DMS 273 (cell line): ENCODE measurements at regions not wholly inside any gene's neighbourhood (a gene's known extent, or its start where the extent isn't known, plus 50 kb on each side); places are given as distances from the start of the nearest gene placed in this dataset.
A peak's percentile ranks its signal among the peaks of the same experiment; 100 is the strongest.
"Not testable (repeated sequence)": the region's sequence is repeated elsewhere in the genome, so short reads cannot be mapped to it uniquely, and the experiment has no call there.

ENCODE experiments used
- DNase-seq: peaks from one replicate; lab custom pipeline; 2025; ENCODE audit not compliant: unreplicated experiment; lab: John Stamatoyannopoulos, UW

DNA sequence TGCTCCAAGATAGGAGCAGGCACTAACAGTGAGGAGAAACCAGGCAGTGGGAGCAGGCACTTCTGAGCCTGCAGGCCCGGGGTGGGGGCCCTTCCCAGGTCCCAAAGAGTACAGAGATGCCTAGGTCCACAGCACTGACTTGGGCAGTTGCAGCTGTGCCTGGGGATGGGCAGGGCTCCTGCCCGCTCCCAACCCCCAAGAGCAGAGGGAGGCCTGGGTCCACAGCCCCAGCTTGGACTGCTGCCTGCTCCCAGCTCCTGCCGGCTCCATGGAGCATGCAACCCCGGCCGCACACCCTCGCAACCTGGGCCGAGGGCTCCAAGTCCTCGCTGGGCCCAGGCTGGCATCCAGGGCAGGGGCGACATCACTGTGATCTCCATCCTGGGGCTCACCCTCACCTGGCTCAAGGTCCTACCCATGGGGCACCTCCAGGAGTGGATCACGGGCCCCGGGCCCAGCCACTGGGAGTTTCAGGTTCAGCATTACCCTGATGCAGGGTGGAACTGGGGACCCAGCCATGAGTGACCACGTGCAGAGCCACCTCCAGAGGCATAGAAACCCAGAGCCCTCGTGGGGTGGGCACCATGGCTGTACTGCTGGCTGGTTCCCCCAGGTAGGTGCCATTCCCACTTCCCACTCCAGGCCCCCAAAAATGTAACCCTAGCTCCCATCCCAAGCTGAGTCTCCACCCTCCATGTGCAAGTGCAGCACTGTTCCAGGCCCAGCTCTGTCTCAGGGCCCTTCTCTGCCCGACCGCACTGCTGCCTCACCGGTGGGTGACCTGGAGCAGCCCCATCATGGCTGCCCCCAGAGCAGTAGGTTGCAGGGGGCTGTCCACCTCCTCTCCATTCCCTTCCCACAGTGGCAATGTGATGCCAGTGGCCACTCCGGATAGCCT is 325.6 kb downstream of the NR4A2 start:
- DNase-seq: no peak

- DNase-seq: peak; percentile 12
These were observed 326.4 kb downstream of the NR4A2 start for GRCh38 chr2:156005999-156006712.

- no peak for DNase-seq
These were observed 327.0 kb downstream of the NR4A2 start for GRCh38 chr2:156005531-156005930.

DNA sequence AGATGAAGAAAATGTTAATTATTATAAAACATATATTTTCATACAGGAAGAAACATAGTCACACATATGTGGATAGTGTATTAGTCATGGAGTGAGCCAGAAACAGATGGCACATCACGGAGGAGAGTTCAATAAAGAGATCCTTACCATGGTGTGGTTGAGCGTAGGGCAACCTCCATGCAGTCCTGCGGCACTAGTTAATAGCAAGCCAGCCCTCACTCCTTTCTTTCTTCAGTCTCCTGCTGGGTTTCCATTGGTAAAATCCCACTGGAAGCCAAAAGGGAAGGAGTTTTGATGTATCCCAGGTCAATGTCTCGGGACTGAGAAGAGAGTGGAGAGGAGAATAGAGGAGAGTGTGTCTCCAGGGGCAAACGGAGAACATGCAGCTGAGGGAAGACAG is 328.1 kb downstream of the NR4A2 start:
- DNase-seq: no peak

DNA sequence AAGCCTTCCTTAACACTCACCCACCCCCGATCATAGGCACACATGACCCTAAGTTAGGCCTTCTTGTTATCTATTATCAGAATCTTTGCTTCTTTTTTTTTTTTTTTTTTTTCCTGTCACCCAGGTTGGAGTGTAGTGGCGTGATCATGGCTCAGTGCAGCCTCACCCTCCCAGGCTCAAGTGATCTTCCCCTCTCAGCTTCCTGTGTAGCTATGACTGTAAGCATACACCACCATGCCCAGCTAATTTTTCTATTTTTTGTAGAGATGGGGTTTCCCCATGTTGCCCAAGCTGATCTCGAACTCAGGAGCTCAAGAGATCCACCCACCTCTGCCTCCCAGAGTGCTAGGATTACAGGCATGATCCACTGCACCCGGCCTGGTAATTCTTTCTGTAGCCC is 328.7 kb downstream of the NR4A2 start:
- no peak for DNase-seq

DNA sequence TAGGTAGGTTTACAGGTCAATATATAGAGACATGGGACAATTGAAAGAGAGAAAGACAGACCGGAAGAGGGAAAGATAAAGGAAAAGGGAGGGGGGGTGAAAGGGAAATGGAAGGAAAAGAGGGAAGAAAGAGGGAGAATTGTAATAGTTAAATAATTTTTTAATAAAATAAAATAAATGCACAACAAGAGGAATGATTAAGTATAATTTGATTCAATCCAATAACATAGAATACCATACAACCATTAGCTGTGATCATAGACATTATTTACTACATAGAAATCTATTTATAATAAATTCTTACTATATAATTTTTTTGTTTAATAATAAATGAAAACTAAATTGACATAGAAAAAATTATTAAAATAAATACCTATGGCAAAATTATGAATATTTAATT is 330.7 kb downstream of the NR4A2 start:
- no peak for DNase-seq

DNA sequence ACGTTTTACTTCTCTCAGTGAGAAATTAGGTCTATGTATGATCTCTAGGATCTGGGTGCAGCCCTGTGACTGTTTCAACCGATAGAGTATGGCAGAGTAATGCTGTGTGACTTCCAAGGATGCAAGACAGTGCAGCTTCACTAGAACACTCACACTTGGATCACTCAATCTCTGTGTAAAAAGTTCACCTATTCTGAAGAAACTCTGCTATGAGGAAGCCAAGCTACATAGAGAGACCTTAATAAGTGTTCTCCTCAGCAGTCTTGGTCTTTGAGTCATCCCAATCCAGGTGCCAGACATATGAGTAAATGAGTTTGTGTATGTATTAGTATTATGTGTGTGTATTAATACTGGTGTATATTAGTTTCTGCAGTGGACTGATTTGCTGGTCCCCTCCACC is 335.0 kb downstream of the NR4A2 start:
- no peak for DNase-seq

DNA sequence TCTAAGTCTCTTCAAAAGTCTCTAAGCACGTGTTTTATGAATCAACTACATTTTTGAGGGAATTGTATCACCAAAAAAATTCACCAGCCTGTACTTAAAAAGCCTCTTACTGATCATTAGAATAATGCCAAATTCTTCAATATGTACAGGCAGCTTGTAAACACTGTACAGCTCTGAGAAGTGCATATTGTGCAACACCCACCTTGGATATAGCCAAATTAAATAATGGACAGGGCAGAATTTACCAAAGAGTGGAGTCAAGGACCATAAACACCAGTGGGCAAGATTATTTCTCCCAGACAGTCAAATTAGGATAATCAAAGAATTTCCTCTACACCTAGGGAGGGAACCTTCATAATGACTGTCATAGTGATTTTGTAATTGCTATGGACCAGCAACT is 338.2 kb downstream of the NR4A2 start:
- DNase-seq: no peak

- no peak for DNase-seq
These were observed 348.7 kb downstream of the NR4A2 start for GRCh38 chr2:155983845-155984244.

DNA sequence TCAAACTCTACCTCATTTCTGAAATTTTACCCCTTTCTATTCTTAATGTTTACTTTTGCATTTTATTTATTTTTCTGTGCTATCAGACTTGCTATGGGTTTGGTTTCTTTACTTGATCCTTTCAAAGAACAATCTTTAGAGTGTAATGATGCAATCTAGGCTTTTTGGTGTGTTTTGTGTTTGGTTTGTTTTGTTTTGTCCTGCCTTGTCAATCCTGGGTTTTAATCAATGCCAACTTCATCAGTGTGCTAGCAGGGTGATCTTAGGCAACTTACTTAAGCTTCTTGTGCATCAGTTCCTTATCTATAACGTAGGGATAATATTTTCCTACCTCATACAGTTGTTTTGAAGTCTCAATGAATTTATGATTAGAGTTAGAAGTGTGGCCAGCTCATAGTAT is 350.4 kb downstream of the NR4A2 start:
- DNase-seq: no peak

DNA sequence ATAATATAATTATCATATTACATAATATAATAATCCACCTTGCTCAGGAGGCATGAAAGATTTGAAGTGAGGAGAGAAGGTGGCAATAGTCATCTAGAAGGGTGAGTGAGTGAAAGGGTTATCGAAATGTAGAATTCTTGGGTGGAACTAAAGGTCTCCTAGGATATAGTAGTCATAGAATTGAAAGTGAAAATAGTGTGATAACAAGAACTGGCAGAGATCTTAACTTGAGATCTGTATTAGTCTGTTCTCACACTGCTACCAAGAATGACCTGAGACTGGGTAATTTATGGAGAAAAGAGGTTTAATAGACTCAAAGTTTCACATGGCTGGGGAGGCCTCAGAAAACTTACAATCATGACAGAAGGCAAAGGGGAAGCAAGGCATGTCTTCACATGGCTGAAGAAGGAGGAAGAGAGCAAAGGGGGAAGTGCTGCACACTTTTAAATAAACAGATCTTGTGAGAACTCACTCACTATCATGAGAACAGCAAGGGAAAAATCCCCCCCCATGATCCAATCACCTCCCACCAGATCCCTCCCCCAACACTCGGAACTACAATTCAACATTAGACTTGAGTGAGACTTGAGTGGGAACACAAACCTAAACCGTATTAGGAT is 351.5 kb downstream of the NR4A2 start:
- no peak for DNase-seq

DNA sequence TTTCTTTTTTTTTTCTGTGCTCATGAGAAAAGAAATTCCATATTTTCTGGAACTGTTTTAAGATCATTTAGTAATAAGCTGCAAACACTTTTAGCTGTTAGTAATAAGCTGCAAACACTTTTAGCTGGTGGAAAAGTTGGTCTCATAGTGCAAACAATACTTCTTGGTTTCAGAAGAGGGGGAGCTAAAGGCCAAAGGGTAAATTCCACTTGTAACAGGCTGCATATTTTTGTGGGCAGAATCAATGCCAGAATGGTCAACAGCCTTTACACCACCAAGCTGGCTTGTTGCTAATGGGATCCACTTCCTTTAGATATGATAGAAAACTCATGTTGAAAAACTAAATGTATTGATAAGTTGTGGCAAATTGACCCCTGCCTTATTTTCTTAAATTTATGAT is 356.8 kb downstream of the NR4A2 start:
- DNase-seq: no peak

DNA sequence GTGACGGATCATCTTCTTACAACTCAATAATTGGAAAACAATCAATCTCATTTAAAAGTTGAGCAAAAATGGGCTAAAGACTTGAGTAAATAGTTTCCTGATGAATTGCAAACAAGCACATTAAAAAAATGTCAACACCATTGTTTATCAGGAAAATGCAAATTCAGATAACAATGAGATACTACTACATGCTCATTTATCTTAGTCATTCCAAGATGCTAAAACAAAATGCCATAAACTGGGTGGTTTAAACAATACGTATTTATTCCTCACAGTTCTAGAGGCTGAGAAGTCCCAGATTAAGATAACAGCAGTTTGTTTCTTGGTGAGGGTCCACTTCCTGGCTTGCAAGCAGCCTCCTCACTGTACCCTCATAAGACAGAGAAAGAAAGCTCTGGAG is 359.6 kb downstream of the NR4A2 start:
- DNase-seq: no peak

DNA sequence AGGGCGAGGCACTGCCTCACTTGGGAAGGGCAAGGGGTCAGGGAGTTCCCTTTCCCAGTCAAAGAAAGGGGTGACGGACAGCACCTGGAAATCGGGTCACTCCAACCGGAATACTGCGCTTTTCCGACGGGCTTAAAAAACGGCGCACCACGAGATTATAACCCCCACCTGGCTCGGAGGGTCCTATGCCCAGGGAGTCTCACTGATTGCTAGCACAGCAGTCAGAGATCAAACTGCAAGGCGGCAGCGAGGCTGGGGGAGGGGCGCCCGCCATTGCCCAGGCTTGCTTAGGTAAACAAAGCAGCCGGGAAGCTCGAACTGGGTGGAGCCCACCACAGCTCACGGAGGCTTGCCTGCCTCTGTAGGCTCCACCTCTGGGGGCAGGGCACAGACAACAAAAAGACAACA is 366.5 kb downstream of the NR4A2 start:
- not testable (repeated sequence) for DNase-seq

GRCh38 chr2:155965415-155966063 is 367.0 kb downstream of the NR4A2 start:
- no peak for DNase-seq

DNA sequence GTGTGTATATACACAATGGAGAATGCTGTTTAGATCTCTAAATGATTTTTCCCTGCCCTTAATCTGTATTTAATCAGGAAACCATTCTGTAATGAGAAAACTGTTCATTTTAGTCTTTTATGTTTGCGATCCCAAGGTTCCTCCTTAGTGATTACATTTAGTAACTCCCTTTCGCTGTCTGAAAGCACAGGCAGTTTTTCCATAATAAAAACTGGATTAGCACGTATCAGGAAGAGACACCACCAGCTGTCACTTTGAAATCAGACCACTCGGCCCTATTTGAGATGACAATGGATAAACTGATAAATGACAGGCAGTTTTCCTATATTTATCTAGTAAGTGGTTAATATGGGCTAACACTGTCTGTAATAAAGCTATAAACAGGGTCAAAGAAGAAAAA is 370.9 kb downstream of the NR4A2 start:
- DNase-seq: no peak

DNA sequence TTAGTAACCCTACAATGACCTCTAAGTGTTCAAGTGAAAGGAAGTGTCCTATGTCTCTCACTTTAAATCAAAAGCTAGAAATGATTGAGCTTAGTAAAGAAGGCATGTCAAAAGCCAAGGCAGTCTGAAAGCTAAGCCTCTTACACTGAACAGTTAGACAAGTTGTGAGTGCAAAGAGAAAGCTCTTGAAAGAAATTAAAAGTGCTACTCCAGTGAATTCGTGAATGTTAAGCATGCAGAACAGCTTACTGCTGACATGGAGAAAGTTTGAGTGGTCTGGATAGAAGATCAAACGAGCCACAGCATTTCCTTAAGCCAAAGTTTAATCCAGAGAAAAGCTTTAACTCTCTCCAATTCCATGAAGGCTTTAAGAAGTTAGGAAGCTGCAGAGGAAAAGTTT is 373.7 kb downstream of the NR4A2 start:
- no peak for DNase-seq

- DNase-seq: peak; percentile 24
These were observed 385.5 kb downstream of the NR4A2 start for GRCh38 chr2:155947069-155947468.

DNA sequence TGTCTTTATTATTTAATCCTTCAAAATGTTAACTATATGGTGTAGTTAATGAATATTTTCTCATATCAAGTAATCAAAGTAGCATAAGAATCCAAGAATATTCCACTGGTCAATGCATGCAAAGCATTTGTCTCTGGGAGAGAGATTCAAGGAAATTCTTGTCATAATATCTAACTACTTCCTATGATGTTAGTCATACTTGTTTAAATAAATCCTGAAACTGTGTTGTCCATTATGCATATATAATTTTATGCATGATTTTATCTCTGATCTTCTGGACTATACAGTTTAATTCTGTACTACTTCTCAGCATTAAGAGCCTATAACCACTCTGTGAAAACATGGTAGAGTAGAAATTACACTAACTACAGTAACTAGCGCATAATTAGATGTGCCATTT is 388.3 kb downstream of the NR4A2 start:
- DNase-seq: no peak

DNA sequence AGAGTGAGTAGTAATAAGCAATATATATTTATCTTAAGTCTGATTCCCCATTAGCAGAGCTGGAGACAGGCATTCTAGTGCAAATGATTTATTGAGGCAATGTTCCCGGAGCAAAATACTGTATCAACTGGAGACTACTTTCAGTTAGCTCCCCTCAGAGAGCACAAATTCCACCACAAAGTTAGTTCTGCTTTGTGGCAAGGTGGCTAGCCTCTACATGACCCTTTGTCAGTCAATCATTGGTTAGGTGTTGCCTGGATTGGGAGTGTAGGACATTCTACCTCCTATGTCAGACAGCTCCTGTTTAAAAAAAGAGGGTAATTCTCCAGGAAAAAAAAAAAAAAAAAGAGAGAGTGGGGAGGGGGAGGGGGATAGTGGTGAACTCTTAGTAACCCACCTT is 402.2 kb downstream of the NR4A2 start:
- no peak for DNase-seq

DNA sequence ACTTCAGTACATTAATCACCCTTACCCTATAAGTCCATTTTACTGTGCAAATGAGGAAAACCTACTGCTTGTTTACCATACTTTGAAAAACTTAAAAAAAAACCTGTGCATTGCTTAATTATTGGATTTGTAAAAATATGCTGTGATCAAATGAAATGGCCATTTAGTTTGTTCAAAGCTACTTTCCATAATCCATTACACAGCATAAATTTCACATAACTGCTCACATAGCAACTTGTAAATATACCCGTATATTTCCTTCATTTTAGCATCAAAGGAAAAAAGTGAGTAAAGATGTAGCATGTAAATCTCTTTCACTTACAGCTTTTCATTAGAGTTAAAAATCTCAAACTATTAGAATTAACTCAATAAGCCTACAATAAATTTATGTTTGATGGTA is 415.1 kb downstream of the NR4A2 start:
- no peak for DNase-seq

- no peak for DNase-seq
These were observed 419.2 kb downstream of the NR4A2 start for GRCh38 chr2:155913356-155913755.
